Neural cell (in vitro differentiated cells): ENCODE measurements at regions not wholly inside any gene's neighbourhood (a gene's known extent, or its start where the extent isn't known, plus 50 kb on each side); places are given as distances from the start of the nearest gene placed in this dataset.

Experiments used
- CTCF ChIP-seq: fragments of 450-650 bp; IDR thresholded peaks from 2 replicates; pipeline ENCODE4 v1.5.1; 2014; ENCODE audit warnings: antibody characterized with exemption, mild to moderate bottlenecking, moderate library complexity; ENCODE audit not compliant: poor library complexity, severe bottlenecking
- EP300 ChIP-seq: fragments of 450-650 bp; conservative IDR thresholded peaks from 2 replicates; pipeline ENCODE4 v1.6.1; 2014; ENCODE audit warnings: antibody characterized with exemption, mild to moderate bottlenecking, moderate library complexity; ENCODE audit not compliant: poor library complexity, severe bottlenecking
- MXI1 ChIP-seq: fragments of 450-650 bp; conservative IDR thresholded peaks from 2 replicates; pipeline ENCODE4 v1.6.1; 2014; ENCODE audit warnings: antibody characterized with exemption, mild to moderate bottlenecking; ENCODE audit not compliant: poor library complexity, severe bottlenecking
- POLR2AphosphoS5 ChIP-seq: IDR thresholded peaks from 2 replicates; pipeline ENCODE4 v1.6.1; 2012
- REST ChIP-seq: IDR thresholded peaks from 2 replicates; pipeline ENCODE4 v1.6.1; 2012; ENCODE audit warnings: borderline replicate concordance
- SMC3 ChIP-seq: fragments of 450-650 bp; conservative IDR thresholded peaks from 2 replicates; pipeline ENCODE4 v1.6.1; 2014; ENCODE audit warnings: antibody characterized with exemption, mild to moderate bottlenecking, moderate library complexity; ENCODE audit not compliant: poor library complexity

DNA sequence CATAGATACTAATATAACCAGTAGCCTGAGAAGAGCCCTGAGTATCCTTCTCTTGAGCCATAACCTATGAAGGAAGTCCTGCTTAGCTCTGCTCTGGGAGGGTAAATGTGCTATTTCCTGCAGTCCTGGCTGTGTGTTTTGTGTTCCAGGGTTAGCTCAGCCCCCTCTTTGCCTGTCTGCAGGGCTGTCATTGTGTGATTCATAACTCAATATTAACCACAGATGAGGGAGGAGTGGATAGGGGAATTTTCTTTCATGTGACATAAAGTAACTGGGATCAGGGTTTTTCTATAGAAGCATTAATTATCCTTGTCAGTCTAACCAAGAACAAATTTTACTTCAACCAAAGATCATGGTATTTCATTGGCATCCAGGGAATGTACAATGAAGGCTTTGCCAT, 183.3 kb upstream of the ZBTB20 start:
- TF ChIP-seq CTCF (no peak), SMC3 (no peak), EP300 (peak; percentile 73), REST (peak; percentile 42), MXI1 (no peak), POLR2AphosphoS5 (peak; percentile 70)
